C4-2B (cell line): ENCODE measurements at regions not wholly inside any gene's neighbourhood (a gene's known extent, or its start where the extent isn't known, plus 50 kb on each side); places are given as distances from the start of the nearest gene placed in this dataset.

Source experiments
- H3K27ac ChIP-seq: fragments of 450-650 bp; 2 replicates; pipeline ENCODE4 v1.5.1; 2017
- CTCF ChIP-seq: fragments of 450-650 bp; conservative IDR thresholded peaks from 2 replicates; pipeline ENCODE4 v1.5.1; 2017; ENCODE audit warnings: mild to moderate bottlenecking
- ZFX ChIP-seq: fragments of 450-650 bp; IDR thresholded peaks from 2 replicates; pipeline ENCODE4 v1.6.1; 2017

- TF ChIP-seq ZFX (no peak), CTCF (no peak)
- no peak overlapping the region for H3K27ac ChIP-seq
Observed at GRCh38 chr4:138894011-138894410, 121.6 kb upstream of the NOCT start.

- TF ChIP-seq CTCF (no peak), ZFX (no peak)
- no peak overlapping the region for H3K27ac ChIP-seq
Observed at GRCh38 chr4:138892483-138893407, 122.8 kb upstream of the NOCT start.

- H3K27ac ChIP-seq, result no peak overlapping the region
- TF ChIP-seq CTCF (no peak), ZFX (no peak)
Observed at GRCh38 chr4:138891631-138892031, 124.0 kb upstream of the NOCT start.

GRCh38 chr4:138890891-138891570, 124.5 kb upstream of the NOCT start:
- no peak for TF ChIP-seq CTCF
- no peak for TF ChIP-seq ZFX
- H3K27ac ChIP-seq, result no peak overlapping the region

- H3K27ac ChIP-seq, result no peak overlapping the region
Observed at GRCh38 chr4:138889216-138889615, 126.4 kb upstream of the NOCT start.

GRCh38 chr4:138887741-138888140, 127.8 kb upstream of the NOCT start:
- TF ChIP-seq ZFX (no peak), CTCF (no peak)

More at GRCh38 chr4:138889216-138889615, 126.4 kb upstream of the NOCT start:
- TF ChIP-seq CTCF, result no peak
- no peak for TF ChIP-seq ZFX

GRCh38 chr4:138887341-138887740, 128.2 kb upstream of the NOCT start:
- H3K27ac ChIP-seq, result no peak overlapping the region
- TF ChIP-seq CTCF (no peak), ZFX (no peak)

More at GRCh38 chr4:138887741-138888140, 127.8 kb upstream of the NOCT start:
- H3K27ac ChIP-seq, result no peak overlapping the region
